ENCODE measurements at regions not wholly inside any gene's neighbourhood (a gene's known extent, or its start where the extent isn't known, plus 50 kb on each side); places are given as distances from the start of the nearest gene placed in this dataset.

GRCh38 chr12:115770643-115771042 is 506.9 kb downstream of the MED13L start:
- H3K79me2 ChIP-seq (ENCODE audit: insufficient read depth, low read length) = no peaks in the 10 kb centered on the region
- H3K4me3 ChIP-seq (ENCODE audit: low read depth, low read length, poor library complexity, severe bottlenecking) = no peak overlapping the region
- H3K36me3 ChIP-seq (ENCODE audit: insufficient read depth, low read length) = no peaks in the 10 kb centered on the region
- no peaks in the 10 kb centered on the region for H3K9me2 ChIP-seq (ENCODE audit: low read depth, low read length)
- TF ChIP-seq EZH2 (IDR thresholded peaks at IDR 0.05; ENCODE audit: borderline replicate concordance, low read length) = no peak
- TF ChIP-seq, protein P1, sequence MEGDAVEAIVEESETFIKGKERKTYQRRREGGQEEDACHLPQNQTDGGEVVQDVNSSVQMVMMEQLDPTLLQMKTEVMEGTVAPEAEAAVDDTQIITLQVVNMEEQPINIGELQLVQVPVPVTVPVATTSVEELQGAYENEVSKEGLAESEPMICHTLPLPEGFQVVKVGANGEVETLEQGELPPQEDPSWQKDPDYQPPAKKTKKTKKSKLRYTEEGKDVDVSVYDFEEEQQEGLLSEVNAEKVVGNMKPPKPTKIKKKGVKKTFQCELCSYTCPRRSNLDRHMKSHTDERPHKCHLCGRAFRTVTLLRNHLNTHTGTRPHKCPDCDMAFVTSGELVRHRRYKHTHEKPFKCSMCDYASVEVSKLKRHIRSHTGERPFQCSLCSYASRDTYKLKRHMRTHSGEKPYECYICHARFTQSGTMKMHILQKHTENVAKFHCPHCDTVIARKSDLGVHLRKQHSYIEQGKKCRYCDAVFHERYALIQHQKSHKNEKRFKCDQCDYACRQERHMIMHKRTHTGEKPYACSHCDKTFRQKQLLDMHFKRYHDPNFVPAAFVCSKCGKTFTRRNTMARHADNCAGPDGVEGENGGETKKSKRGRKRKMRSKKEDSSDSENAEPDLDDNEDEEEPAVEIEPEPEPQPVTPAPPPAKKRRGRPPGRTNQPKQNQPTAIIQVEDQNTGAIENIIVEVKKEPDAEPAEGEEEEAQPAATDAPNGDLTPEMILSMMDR (IDR thresholded peaks at IDR 0.05; ENCODE audit: low read length) = no peak
- no peaks in the 10 kb centered on the region for H3K9me3 ChIP-seq (ENCODE audit: low read length)
- H3K9ac ChIP-seq (ENCODE audit: low read length) = no peak overlapping the region
- H3K4me2 ChIP-seq (ENCODE audit: low read length) = no peak overlapping the region
- no peaks in the 10 kb centered on the region for H4K20me1 ChIP-seq (ENCODE audit: insufficient read depth, low read length)
- no peak overlapping the region for H2AFZ ChIP-seq (ENCODE audit: low read length)
- H3F3A ChIP-seq (ENCODE audit: insufficient read depth, low read length) = no peaks in the 10 kb centered on the region
- H3K4me1 ChIP-seq (ENCODE audit: insufficient read depth, low read length, severe bottlenecking) = no peaks in the 10 kb centered on the region
- H3K27ac ChIP-seq (ENCODE audit: low read depth, low read length, poor library complexity, severe bottlenecking) = no peak overlapping the region
- H3K27me3 ChIP-seq (ENCODE audit: insufficient read depth, low read length) = no peaks in the 10 kb centered on the region

DNA sequence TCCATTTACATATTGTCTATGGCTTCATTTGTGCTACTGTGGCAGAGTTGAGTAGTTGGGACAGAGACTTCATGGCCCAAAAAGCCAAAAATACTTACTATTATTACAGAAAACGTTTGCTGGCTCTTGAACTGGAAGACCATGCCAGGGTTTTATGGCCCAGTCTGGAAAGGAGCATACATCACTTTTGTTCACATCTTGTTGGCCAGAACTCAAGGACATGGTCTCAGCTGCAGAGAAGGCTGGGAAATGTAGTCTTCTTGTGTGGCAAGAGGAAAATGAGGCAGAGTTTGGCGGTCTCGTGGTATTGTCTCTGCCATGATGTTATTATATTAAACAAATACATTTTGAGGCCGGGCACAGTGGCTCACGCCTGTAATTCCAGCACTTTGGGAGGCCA is 509.6 kb downstream of the MED13L start:
- Histone ChIP-seq H3K27me3 (ENCODE audit: insufficient read depth, low read length) (no peaks in the 10 kb centered on the region), H3F3A (ENCODE audit: insufficient read depth, low read length) (no peaks in the 10 kb centered on the region), H3K4me3 (ENCODE audit: low read depth, low read length, poor library complexity, severe bottlenecking) (no peak overlapping the region), H3K9ac (ENCODE audit: low read length) (no peak overlapping the region), H3K79me2 (ENCODE audit: insufficient read depth, low read length) (no peaks in the 10 kb centered on the region), H3K9me2 (ENCODE audit: low read depth, low read length) (no peaks in the 10 kb centered on the region), H3K4me1 (ENCODE audit: insufficient read depth, low read length, severe bottlenecking) (no peaks in the 10 kb centered on the region), H2AFZ (ENCODE audit: low read length) (no peak overlapping the region), H3K36me3 (ENCODE audit: insufficient read depth, low read length) (no peaks in the 10 kb centered on the region), H4K20me1 (ENCODE audit: insufficient read depth, low read length) (no peaks in the 10 kb centered on the region), H3K9me3 (ENCODE audit: low read length) (no peaks in the 10 kb centered on the region), H3K27ac (ENCODE audit: low read depth, low read length, poor library complexity, severe bottlenecking) (no peak overlapping the region), H3K4me2 (ENCODE audit: low read length) (no peak overlapping the region)
- TF ChIP-seq, protein P1 (IDR thresholded peaks at IDR 0.05; ENCODE audit: low read length) = no peak
- TF ChIP-seq EZH2 (IDR thresholded peaks at IDR 0.05; ENCODE audit: borderline replicate concordance, low read length) = no peak

DNA sequence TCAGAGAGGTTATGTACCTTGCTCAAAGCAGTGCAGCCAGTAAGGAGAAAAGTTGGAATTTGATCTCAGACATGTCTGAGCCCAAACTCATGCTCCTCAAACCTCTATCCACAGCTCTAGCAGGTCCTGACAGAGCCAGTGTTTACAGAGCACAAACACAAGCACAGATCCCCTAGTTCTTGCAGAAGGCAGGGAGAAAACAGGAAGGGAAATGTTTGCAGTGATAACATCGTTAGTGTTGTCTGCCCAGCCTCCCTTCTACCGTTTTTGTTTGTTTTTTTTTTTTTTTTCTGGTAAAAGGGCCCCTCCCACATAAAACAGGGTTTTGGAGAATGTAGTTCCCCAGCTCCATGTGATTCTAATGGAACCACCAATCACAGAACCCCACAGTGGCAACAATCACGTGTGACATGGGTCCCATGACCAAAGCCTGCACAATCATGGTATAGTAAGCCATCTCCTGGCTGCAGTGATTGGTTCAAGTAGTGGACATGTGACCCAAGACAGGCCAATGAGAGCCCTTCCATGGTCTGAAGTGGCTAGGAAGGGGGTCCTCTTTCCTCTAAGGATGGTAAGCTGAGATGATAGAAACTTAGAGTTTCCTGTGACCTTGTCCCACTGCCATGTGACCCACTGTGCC is 513.4 kb downstream of the MED13L start:
- Histone ChIP-seq H3K27ac (ENCODE audit: low read depth, low read length, poor library complexity, severe bottlenecking) (no peak overlapping the region), H4K20me1 (ENCODE audit: insufficient read depth, low read length) (no peaks in the 10 kb centered on the region), H3K4me2 (ENCODE audit: low read length) (no peak overlapping the region)

More for the DNA sequence above, 513.4 kb downstream of the MED13L start:
- no peaks in the 10 kb centered on the region for H3K27me3 ChIP-seq (ENCODE audit: insufficient read depth, low read length)
- H3K36me3 ChIP-seq (ENCODE audit: insufficient read depth, low read length) = no peaks in the 10 kb centered on the region
- no peak for TF ChIP-seq EZH2 (IDR thresholded peaks at IDR 0.05; ENCODE audit: borderline replicate concordance, low read length)
- TF ChIP-seq, protein P1 (IDR thresholded peaks at IDR 0.05; ENCODE audit: low read length) = no peak
- H3K9me2 ChIP-seq (ENCODE audit: low read depth, low read length) = no peaks in the 10 kb centered on the region
- no peaks in the 10 kb centered on the region for H3K4me1 ChIP-seq (ENCODE audit: insufficient read depth, low read length, severe bottlenecking)
- no peaks in the 10 kb centered on the region for H3K79me2 ChIP-seq (ENCODE audit: insufficient read depth, low read length)
- H3K9me3 ChIP-seq (ENCODE audit: low read length) = no peaks in the 10 kb centered on the region
- no peak overlapping the region for H3K4me3 ChIP-seq (ENCODE audit: low read depth, low read length, poor library complexity, severe bottlenecking)
- no peaks in the 10 kb centered on the region for H3F3A ChIP-seq (ENCODE audit: insufficient read depth, low read length)
- H3K9ac ChIP-seq (ENCODE audit: low read length) = no peak overlapping the region
- H2AFZ ChIP-seq (ENCODE audit: low read length) = no peak overlapping the region

All from OCI-LY1 (cell line).